Kidney epithelial cell (primary cell): ENCODE measurements at regions not wholly inside any gene's neighbourhood (a gene's known extent, or its start where the extent isn't known, plus 50 kb on each side); places are given as distances from the start of the nearest gene placed in this dataset.

Experiments used
- DNase-seq: peaks from one replicate; pipeline ENCODE4 v3.0.0-alpha.2; 2010; ENCODE audit warnings: low read depth
- H3K27me3 ChIP-seq: 2 replicates; pipeline ENCODE4 v1.6.0; 2011; ENCODE audit warnings: low read length; ENCODE audit not compliant: control insufficient read depth, insufficient read depth
- H3K36me3 ChIP-seq: 2 replicates; pipeline ENCODE4 v1.5.1; 2011; ENCODE audit warnings: low read length; ENCODE audit not compliant: control insufficient read depth, insufficient read depth
- H3K4me3 ChIP-seq: 2 replicates; pipeline ENCODE4 v1.5.1; 2011; ENCODE audit warnings: low read depth, mild to moderate bottlenecking, control low read depth, low read length
- TF ChIP-seq, protein P1 (sequence below): IDR thresholded peaks from 2 replicates; pipeline ENCODE4 v1.5.1; 2011; ENCODE audit warnings: mild to moderate bottlenecking, moderate library complexity, low read length, control low read depth, inconsistent platforms; ENCODE audit not compliant: insufficient read depth, poor library complexity, severe bottlenecking

DNA sequence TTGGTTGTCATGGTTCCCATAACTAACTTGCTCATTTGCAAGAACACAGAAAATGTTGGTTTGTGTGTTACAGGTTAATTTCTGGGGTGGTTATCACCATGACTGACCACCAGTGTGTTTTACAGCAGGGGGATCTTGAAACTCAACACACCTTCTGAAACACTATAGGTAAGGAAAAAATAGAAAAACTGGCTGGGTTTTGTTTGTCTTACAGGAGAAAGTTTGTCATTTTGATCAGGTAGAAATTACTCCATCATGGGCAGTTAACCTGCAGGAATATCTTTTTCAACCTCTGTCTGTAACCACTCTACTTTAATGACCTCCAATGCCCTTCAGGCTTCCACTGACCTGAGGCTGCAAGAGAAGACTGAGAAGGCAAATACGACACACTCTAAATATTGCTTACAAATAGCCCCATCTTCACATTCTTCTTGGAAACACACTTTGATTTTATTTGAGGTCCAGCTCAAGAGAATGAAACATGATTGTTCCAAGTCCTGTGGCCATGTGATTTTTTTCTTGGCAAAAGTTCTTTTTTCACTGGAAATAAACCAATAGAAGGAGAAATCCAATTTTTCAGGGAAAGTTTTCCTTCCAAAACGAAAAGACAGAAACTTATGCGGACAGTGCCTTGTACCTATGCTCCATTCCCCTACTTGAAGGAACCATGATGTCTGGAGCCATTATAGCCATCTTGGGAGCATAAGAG, 428.7 kb upstream of the SALL1 start:
- no peaks in the 10 kb centered on the region for H3K27me3 ChIP-seq
- TF ChIP-seq, protein P1, sequence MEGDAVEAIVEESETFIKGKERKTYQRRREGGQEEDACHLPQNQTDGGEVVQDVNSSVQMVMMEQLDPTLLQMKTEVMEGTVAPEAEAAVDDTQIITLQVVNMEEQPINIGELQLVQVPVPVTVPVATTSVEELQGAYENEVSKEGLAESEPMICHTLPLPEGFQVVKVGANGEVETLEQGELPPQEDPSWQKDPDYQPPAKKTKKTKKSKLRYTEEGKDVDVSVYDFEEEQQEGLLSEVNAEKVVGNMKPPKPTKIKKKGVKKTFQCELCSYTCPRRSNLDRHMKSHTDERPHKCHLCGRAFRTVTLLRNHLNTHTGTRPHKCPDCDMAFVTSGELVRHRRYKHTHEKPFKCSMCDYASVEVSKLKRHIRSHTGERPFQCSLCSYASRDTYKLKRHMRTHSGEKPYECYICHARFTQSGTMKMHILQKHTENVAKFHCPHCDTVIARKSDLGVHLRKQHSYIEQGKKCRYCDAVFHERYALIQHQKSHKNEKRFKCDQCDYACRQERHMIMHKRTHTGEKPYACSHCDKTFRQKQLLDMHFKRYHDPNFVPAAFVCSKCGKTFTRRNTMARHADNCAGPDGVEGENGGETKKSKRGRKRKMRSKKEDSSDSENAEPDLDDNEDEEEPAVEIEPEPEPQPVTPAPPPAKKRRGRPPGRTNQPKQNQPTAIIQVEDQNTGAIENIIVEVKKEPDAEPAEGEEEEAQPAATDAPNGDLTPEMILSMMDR = no peak
- no peak for DNase-seq

GRCh38 chr16:51577621-51578303, 426.7 kb upstream of the SALL1 start:
- TF ChIP-seq, protein P1 = no peak
- peak; percentile 77 for DNase-seq
- Histone ChIP-seq H3K27me3 (no peaks in the 10 kb centered on the region), H3K36me3 (no peaks in the 10 kb centered on the region), H3K4me3 (no peak overlapping the region)

More for the DNA sequence above, 428.7 kb upstream of the SALL1 start:
- no peak overlapping the region for H3K4me3 ChIP-seq
- H3K36me3 ChIP-seq = no peaks in the 10 kb centered on the region

DNA sequence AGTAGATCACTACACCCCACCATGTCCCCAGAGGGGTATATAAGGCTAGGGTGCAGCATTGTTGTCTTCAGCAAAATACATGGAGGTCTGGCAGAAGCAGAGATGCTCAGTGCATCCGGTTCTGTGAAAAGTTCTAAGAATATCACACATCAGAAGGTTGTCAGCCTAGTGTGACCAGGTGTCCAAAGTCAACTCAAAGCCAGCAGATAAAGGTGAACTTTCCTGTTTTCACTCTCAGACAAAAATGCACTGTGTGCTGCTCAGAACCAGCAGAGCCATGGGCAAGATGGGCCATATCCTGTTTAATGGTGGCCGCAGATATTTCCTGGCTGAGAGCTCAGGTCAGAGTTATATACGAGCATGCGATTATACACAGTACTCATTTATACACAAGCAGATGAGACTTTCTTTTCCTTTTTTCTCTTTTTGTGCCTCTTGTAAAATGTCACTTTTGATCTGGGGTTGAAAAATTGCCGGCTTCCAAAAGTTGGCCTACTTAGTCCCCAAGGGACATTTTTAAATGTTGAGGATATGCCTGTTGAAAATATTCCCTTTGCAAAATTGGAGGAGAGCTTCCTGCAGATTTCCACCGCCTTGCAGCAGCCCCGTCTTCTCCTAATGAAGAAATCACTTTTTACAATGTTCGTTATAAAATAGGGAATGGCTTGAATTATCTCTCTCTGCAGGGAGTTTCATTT, 425.6 kb upstream of the SALL1 start:
- DNase-seq = no peak
- Histone ChIP-seq H3K36me3 (no peaks in the 10 kb centered on the region), H3K27me3 (no peaks in the 10 kb centered on the region), H3K4me3 (no peak overlapping the region)
- TF ChIP-seq, protein P1 = no peak

DNA sequence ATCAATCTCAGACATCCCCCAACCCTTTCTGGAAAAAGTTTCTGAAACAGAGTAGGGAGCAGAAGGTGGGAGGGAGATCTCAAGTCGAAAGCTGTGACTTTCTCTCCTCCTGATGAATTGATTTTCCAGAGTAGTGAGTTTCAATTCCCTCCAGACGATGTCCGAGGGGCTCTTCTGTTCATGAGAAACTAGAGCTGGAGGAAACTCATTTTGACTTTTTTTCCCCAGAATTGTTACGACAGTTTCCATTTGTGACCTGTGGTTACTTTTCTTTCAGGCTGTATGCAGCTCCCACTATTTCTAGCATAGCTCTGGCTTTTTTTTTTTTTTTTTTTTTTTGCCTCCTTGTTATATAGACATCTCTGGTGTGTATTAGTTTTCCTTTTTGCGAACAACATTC, 422.1 kb upstream of the SALL1 start:
- no peaks in the 10 kb centered on the region for H3K36me3 ChIP-seq
- no peak for DNase-seq
- no peaks in the 10 kb centered on the region for H3K27me3 ChIP-seq
- TF ChIP-seq, protein P1 = no peak
- H3K4me3 ChIP-seq = no peak overlapping the region

DNA sequence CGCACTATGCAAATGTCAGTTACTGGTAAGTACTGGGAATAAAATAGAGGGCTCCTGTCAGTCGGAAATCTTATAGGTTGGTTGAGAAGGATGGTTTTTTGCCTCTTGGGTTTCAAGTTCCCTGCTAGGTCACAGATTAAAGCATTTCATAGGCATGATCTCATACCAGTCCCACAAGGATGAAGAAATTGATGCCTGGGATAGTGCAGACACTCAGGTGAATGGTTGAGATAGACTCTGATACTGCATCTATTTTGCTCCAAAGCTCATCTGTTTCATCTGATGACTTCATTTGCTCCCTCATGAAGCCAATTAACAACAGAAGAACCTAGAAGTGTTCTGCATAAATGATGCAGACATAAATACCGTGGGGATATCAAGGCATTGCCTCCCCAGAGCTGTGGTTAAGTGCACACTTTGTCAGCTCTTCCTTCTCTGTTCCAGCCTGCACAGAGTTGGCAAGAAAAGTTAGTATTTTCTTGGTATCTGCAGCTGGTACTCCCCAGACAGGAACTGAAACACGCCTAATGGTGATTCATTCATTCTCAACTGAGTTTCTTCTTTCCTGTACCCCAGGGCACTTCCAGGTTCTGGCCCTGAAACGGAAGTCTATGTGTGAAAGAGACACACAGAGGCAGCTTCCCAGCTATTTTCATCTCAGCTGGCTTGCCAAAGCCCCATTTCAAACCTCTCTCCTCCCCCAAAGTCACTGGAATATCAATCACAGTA, 418.3 kb upstream of the SALL1 start:
- no peak overlapping the region for H3K4me3 ChIP-seq
- no peaks in the 10 kb centered on the region for H3K27me3 ChIP-seq
- TF ChIP-seq, protein P1 = no peak
- no peaks in the 10 kb centered on the region for H3K36me3 ChIP-seq
- no peak for DNase-seq
